WTC11 (cell line): ENCODE measurements at regions not wholly inside any gene's neighbourhood (a gene's known extent, or its start where the extent isn't known, plus 50 kb on each side); places are given as distances from the start of the nearest gene placed in this dataset.

Experiments used
- CBFB ChIP-seq: sonication (generic); formaldehyde crosslinking; IDR thresholded peaks from 2 replicates; pipeline ENCODE4 v1.8.1; 2022; ENCODE audit warnings: mild to moderate bottlenecking, low read depth, missing genetic modification reagents
- CTCF ChIP-seq: fragments of 200-600 bp; IDR thresholded peaks from 2 replicates; pipeline ENCODE4 v1.8.0; 2022; ENCODE audit warnings: antibody characterized with exemption
- E2F1 ChIP-seq: sonication (generic); formaldehyde crosslinking; IDR thresholded peaks from 2 replicates; pipeline ENCODE4 v1.8.0; 2022; ENCODE audit warnings: mild to moderate bottlenecking, missing genetic modification reagents
- NFYB ChIP-seq: sonication (generic); formaldehyde crosslinking; conservative IDR thresholded peaks from 2 replicates; pipeline ENCODE4 v1.8.0; 2022; ENCODE audit warnings: low read depth, missing genetic modification reagents
- TF ChIP-seq, protein P1 (sequence below): fragments of 250-450 bp; sonication (Bioruptor Pico); IDR thresholded peaks from 2 replicates; pipeline ENCODE4 v1.9.0; 2021; ENCODE audit warnings: mild to moderate bottlenecking, borderline replicate concordance

- no peak for TF ChIP-seq NFYB (CRISPR knock-in tag)
- no peak for TF ChIP-seq CBFB (CRISPR knock-in tag)
- no peak for TF ChIP-seq CTCF
- TF ChIP-seq, protein P1, sequence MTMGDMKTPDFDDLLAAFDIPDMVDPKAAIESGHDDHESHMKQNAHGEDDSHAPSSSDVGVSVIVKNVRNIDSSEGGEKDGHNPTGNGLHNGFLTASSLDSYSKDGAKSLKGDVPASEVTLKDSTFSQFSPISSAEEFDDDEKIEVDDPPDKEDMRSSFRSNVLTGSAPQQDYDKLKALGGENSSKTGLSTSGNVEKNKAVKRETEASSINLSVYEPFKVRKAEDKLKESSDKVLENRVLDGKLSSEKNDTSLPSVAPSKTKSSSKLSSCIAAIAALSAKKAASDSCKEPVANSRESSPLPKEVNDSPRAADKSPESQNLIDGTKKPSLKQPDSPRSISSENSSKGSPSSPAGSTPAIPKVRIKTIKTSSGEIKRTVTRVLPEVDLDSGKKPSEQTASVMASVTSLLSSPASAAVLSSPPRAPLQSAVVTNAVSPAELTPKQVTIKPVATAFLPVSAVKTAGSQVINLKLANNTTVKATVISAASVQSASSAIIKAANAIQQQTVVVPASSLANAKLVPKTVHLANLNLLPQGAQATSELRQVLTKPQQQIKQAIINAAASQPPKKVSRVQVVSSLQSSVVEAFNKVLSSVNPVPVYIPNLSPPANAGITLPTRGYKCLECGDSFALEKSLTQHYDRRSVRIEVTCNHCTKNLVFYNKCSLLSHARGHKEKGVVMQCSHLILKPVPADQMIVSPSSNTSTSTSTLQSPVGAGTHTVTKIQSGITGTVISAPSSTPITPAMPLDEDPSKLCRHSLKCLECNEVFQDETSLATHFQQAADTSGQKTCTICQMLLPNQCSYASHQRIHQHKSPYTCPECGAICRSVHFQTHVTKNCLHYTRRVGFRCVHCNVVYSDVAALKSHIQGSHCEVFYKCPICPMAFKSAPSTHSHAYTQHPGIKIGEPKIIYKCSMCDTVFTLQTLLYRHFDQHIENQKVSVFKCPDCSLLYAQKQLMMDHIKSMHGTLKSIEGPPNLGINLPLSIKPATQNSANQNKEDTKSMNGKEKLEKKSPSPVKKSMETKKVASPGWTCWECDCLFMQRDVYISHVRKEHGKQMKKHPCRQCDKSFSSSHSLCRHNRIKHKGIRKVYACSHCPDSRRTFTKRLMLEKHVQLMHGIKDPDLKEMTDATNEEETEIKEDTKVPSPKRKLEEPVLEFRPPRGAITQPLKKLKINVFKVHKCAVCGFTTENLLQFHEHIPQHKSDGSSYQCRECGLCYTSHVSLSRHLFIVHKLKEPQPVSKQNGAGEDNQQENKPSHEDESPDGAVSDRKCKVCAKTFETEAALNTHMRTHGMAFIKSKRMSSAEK (CRISPR knock-in tag): no peak
- no peak for TF ChIP-seq E2F1
These were observed 115.0 kb upstream of the LGALSL start for GRCh38 chr2:64338910-64339500.
